HG02970 (cell line): ENCODE measurements at regions not wholly inside any gene's neighbourhood (a gene's known extent, or its start where the extent isn't known, plus 50 kb on each side); places are given as distances from the start of the nearest gene placed in this dataset.

ENCODE experiments used
- ATAC-seq: cut with Tn5 transposase; IDR thresholded peaks from one replicate; pipeline ENCODE4 v1.9.1; 2021; ENCODE audit warnings: mild to moderate bottlenecking, moderate library complexity, moderate number of reproducible peaks; ENCODE audit not compliant: unreplicated experiment, low FRiP score

DNA sequence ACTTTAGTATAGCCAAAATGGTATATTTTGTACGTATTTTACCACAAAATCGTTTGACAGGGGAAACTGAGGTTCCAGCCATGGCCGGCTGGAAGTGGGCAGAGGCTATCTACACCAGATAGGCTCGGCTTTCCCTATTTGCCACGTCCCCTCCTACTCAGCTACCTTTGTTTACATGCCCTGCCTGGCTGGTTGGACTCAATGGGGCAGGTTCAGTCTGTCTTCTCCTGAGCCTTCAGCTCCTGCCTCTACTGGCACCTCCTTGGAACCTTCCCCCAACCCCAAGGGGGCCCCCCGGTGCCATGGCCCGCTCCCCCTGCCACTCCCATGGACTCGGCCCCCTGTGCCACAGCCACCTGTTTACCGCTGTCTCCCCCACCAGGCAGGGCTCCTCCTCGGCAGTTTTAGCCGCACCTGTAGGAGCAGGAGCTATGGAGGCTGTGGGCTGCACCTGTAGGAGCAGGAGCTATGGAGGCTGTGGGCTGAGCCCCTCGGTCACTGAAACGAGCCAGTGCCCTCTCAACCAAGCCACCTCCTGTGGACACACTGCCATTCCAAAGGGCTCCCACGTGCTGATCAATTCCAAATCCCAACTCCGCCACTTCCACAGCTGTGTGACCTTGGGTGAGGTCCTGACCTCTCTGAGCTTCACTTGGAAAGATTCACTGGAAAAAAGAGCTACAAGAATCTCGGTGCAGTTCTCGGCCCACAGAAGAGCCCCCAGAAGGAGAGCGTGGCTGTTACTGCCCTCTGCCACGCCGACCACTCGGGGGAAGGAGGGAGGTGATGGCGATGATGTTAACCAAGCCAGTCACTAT is 62.2 kb downstream of the NCOR2 start:
- ATAC-seq = no peak

DNA sequence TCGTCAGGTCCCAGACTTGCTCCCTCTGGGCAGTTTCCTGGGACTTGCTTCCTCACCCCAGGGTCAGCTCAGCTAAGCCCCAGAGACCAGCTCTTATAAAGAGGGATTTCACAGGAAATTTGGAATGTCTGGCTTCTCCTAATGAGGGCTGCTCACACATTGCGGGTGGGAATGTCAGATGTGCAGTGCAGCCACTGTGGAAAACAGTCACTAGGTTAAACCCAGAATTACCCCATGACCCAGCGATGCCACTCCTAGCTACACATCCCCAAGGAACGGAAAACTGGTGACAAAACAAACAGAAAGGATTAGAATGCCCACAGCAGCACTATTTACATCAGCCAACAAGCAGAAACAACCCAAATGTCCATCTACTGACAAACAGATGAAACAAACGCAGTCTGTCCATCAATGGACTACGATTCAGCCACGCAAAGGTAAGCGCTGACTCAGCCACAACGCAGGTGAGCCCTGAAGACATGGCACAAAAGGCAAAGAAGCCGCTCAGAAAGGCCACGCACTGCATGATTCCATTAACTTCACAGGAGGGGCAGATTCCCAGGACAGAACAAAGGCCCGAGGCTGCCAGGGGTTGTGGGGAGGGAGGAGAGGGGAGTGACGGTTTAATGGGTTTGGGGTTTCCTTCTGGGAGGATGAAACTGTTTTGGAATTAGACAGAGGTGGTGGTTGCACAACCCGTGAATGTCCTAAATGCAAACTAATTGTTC is 63.0 kb downstream of the NCOR2 start:
- ATAC-seq = no peak

- ATAC-seq = no peak
These were observed 64.1 kb downstream of the NCOR2 start for GRCh38 chr12:124503305-124503704.

- no peak for ATAC-seq
These were observed 65.0 kb downstream of the NCOR2 start for GRCh38 chr12:124502379-124502778.

DNA sequence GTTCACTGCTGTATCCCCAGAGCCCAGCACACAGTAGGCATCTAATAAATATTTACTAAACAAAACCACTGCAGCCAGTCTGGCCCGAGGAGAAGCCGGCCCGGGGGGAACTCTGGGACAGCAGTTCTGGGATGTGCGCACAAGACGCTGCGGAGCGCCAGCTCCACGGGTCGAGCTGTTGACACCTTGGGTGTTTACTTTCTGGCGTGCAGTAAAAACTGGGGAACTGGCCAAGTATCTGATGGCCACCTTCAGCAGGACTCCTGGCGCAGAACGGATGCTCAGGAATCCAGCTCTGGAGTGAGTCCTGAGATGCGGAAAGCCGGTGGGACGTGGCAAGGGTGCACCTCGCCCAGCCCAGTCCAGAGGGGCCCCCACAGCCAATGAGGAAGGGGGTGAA is 65.6 kb downstream of the NCOR2 start:
- no peak for ATAC-seq

DNA sequence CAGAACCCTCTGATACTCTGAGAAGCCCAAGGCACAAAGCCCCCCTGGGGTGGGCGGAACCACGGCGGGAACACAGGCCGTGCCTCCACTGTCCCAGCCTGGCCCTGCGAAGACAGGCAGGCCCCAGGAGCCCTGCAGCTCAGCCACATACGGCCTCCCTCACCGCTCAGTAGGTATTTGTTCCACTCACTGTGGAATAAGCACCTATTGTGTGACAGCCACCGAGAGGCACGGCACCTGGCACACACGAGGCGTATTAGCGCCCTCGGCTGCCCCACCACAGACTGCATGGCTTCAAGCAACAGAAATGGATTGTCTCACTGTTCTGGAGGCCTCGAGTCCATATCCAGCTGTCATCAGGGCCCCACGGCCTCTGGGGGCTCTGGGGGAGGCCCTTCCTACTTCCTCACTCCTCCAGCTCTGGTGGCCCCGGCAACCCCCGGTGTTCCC is 66.3 kb downstream of the NCOR2 start:
- ATAC-seq = no peak

DNA sequence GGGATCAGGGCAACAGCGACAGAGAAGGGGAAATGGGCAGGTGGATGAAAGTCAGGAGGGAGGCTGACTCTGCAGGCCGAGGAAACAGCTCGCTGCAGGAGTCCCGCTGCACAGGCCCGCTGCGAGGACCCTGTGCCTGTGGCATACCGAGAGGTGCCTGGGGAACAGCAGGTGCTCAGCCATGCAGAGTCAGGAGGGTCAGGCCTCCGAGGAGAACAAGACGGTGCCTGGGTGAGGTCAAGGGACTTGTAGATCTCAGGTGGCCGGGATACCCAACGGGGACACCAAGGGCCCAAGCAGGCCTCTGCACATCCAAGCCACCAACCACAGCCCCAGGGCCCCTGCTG is 67.5 kb downstream of the NCOR2 start:
- ATAC-seq = no peak

DNA sequence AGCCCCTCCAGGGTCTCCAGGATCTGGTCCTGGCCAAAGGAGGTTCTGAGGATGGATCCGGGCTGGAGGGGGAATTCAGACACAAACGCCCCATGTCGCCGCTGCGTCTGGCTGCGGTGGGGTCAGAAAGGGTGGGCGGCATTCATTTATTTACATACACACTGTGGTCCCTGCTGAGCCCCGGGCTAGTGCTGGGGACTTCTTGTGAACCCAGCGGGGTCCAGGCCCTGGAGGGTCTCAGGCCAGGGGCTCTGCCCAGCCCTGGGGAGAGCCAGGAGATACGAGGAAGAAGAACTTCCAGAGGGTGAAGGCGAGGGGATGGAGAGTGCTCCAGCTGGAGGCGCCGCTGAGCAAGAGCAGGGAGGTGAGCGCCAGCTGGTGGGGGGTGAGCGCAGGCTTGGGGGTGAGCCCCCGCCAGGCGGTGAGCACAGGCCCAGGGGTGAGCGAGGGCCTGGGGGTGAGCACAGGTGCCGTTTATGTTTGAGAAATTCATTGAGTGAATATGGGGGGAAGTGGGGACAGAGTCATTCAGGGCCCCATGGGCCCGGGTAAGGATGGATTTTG is 68.1 kb downstream of the NCOR2 start:
- no peak for ATAC-seq

DNA sequence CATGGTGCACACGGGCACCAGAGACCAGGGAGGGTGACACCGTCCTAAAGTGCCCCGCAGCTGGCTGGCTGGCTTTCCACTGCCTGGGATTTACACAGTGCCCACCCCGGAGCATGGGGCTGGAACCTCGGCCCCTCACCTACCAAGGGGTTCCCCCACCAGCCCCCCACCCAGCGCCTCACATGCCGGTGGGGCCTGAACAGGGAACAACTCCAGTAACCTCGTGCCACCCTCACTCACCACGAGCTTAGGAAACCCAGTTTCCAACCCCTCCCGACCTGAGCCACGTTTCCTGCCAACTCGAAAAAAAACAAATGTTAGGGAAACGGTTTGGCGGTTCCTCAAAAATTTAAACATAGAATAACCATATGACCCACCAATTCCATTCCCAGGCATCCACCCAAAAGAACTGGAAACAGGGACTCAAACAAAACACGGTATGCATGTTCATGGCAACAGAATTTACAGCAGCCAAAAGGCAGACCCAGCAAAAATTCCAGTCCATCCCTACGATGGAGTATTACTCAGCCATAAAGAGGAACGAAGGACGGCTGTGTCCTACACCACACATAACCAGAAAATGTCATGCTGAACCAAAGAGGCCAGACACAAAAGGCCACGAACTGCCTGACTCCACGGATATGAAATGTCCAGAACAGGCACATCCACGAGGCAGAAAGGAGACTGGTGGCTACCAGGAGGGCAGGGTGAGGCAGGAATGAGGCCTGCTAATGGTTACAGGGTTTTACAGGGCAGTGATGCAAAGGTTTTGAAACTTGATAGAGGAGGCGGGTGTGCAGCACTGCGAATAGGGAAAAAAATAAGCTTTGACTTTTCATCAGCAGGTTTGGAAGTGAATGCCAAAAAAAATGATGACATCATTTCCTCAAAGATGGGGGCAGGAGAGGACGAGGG is 68.9 kb downstream of the NCOR2 start:
- ATAC-seq = no peak

DNA sequence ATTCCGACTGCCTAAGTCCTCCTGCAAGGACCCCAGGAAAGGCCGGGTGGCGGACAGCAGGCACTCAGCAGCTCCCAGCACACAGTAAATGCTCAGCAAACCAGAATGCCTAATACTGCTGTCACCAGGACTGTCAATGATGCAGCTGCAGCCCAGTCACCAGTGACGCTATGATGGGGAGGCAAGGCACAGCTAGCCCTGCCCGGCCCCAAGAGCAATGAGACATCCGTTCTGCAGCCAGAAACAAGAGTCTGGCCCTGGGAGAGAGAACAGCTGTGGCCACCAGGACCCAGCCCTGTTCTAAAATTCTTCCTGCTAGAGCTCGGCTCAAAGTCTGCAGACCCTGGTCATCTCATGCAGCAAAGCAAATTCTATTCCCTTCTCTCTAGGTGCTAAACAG is 69.8 kb downstream of the NCOR2 start:
- no peak for ATAC-seq

- no peak for ATAC-seq
These were observed 70.4 kb downstream of the NCOR2 start for GRCh38 chr12:124497039-124497438.

GRCh38 chr12:124496584-124496983 is 70.8 kb downstream of the NCOR2 start:
- ATAC-seq = no peak

- ATAC-seq = no peak
These were observed 72.0 kb downstream of the NCOR2 start for GRCh38 chr12:124495194-124495983.

DNA sequence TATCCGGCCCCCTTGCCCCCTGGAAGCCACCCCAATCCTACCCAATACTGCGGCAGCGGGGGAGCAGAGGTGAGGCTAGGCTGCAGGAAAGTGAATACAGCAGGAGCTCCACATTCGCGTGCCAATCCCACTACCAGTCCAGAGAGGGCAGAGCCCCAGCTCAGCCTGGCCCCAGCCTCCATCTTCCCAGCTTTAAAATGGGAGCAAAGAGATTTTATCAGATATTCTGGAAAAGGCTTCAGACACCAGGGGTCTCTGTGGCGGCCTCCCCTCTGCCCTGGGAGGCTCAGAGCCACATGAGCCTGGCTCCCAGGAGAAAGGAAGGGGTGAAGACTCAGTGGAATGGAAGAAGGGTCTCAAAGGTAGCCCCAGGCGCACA is 72.7 kb downstream of the NCOR2 start:
- ATAC-seq = no peak

DNA sequence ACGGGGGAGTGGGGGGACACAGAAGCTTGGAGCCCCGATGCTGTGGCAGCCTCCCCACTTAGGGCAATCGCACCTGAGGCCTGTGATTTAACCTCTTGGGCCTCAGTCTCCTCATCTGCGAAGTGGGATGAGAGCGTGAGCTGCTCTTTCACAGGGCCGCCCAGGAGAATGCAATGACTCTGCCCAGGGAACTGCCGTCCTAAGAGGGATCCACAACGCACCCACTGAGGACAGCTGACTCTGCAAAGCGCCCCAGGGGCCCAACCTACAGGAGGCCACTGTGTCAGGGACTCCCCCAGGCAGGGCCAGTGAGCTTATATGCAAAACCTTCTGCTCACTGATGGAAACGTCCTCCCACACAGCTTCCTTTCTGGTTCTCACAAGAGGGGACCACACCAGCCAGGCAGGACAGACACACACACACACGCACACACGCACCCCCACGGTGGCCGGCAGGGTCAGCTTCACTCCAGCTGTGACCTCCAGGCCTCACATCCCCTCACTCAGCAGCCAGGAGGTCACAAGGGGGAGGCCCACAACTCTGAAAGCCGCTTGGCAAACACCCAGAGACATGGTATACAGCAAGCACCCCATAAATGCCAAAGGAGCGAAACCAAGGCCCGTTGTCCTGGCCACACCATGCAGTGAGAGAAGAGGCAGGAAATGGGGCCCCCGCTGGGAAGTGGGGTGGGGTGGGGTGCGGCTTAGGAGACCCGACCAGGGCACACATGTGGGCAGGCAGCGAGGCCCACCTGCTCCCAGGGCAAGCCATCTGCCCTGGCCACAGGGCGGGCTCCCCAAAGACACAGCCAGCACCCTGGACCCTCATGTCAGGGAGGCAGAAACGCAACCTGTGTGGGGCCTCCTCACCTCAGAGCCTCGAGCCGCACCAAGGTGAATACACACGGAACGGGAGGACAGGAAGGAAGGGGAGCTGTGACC is 73.3 kb downstream of the NCOR2 start:
- peak; percentile 61 for ATAC-seq

- ATAC-seq = no peak
These were observed 74.3 kb downstream of the NCOR2 start for GRCh38 chr12:124492879-124493808.

- no peak for ATAC-seq
These were observed 75.5 kb downstream of the NCOR2 start for GRCh38 chr12:124491856-124492420.
